Hematopoietic multipotent progenitor cell treated with erythropoietin and hydrocortisone succinate and interleukin-3 and kit ligand, for 4 days (in vitro differentiated cells): ENCODE measurements at regions not wholly inside any gene's neighbourhood (a gene's known extent, or its start where the extent isn't known, plus 50 kb on each side); places are given as distances from the start of the nearest gene placed in this dataset.
A peak's percentile ranks its signal among the peaks of the same experiment; 100 is the strongest.
"Not testable (repeated sequence)": the region's sequence is repeated elsewhere in the genome, so short reads cannot be mapped to it uniquely, and the experiment has no call there.

Experiments
- DNase-seq: peaks from one replicate; pipeline ENCODE4 v3.0.0-alpha.2; 2015

DNA sequence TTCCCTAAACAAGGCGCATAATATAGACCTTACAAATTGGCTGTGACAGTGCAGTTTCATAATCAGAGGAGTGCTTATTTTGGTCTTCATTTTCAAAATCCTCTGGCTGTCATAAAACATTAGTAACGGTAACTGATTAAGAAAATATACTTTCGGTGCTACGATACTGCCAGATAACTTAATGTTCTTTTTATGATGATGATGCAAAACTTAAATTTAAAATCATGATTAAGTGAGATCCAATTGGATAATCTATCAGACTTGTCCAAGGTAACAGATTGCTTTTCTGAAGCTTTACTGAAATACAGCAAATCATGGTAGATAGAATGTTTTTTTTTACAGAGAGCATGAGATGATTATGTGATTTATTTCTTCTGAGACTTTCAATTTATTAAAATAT, 364.2 kb upstream of the CNTN3 start:
- DNase-seq: no peak

DNA sequence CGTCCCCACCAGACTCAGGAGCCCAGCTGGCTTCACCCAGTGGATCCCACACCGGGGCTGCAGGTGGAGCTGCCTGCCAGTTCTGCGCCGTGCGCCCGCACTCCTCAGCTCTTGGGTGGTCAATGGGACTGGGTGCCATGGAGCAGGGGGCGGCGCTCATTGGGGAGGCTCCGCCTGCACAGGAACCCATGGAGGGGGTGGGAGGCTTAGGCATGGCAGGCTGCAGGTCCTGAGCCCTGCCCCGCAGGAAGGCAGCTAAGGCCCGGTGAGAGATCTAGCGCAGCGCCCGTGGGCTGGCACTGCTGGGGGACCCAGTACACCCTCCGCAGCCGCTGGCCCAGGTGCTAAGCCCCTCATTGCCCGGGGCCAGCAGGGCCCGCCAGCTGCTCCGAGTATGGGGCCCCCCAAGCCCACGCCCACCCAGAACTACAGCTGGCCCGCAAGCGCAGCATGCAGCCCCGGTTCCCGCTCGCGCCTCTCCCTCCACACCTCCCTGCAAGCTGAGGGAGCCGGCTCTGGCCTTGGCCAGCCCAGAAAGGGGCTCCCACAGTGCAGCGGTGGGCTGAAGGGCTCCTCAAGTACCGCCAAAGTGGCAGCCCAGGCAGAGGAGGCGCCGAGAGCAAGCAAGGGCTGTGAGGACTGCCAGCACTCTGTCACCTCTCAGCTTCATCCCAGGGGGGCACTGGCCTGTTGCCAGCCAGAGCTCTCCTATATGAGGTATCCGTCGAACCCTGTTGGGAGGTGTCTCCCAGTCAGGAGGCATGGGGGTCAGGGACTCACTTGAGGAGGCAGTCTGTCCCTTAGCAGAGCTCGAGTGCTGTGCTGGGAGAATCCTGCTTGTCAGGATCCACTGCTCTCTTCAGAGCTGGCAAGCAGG, 370.8 kb upstream of the CNTN3 start:
- not testable (repeated sequence) for DNase-seq

DNA sequence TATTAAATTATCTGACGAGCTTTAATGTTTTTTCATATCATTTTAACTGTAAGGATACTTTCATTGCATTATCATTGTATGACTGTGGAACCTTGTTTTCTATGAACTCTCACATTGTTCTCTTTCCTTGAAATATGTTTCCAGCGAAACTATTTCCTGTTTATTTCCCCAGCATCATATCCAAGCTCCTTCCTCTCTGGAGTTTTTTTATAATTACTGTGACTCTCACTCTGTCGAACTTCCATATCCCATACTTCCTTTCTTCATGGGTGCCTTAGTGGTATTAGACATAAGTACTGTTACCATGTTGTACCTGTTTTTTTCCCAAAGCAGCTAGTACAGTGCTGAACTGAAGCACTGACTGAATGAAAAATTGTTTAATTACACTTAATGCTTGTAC, 373.6 kb upstream of the CNTN3 start:
- DNase-seq: no peak

- DNase-seq: no peak
Measured at GRCh38 chr3:74992898-74993297, 378.4 kb upstream of the CNTN3 start.

DNA sequence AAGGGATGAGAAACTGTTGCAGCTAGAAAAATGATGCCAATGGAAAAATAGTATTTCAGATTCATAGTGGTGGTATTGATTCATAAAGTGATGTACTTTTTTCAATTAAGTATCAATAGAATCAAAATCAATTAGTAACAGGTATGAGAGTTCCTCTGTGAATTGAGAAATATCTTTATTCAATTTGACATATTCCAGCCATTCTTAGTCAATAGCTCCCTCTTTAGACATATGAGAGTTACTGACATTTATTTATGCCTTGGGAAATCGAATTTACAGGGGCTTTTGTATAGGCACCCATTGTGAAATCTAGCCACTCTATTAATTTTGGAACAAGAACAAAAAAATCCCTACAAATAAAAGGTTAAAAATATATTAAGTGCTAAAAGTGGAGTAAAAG, 386.9 kb upstream of the CNTN3 start:
- peak; percentile 20 for DNase-seq

DNA sequence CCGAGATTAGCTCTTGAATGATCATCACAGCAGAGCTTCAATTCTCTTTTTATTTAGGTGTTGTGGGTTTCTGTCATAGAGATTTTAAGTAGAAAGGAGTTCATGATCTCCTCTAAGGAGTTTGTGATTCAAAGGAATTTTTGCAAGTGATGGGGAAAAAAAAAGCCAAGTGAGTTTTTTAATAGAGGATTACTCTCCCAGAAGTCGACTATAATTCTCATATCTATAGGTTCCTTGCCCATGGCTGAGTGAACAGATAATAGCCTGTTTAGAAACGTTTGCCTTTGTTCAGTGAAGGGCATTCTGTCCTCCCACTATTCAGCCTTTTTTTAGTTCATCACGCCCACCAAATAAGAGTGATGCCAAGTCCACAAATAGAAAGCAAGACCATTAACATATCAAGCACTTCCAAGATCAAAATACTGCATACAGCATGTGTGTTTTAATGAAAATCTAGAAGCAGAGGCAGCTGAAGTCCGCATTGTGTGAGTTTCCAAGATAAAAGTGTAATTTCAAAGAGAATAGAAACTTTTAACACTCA, 398.4 kb upstream of the CNTN3 start:
- no peak for DNase-seq

DNA sequence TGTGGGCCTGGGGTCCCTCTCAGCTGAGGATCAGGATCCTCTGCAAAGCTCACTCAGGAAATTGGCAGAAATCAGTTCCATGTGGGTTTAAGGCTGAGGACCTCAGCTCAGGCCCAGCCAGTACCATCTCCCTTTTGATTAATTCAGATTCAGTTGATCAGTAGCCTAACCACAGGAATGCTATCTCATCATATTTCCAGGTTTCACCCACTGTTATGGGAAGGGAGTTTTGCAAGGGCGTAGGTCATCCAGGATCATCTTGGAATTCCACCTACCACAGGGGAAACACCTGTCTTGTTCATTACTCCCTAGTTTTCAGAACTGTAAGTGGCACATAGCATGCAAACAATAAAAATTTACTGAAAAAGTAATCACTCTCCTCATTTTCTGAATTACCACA, 399.5 kb upstream of the CNTN3 start:
- DNase-seq: no peak

GRCh38 chr3:75015280-75015679, 400.8 kb upstream of the CNTN3 start:
- no peak for DNase-seq

DNA sequence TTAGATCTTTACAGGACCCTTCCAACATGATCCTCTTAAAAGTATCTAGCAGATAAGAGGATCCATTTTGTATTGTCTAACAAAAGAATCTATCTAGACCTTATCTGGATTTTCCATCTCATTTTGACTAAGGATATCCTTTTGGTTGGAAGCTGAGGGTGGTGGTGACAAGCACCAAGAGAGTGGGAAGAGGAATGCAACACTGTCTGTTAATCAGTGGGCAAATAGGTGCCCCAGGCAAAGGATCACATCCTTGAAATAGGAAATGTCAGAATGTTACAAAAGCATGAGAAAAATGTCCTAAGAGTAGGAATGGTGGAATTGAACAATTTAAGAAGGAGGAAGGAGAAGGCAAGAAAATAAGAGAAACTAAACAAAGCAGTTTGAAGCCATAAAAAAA, 420.7 kb upstream of the CNTN3 start:
- no peak for DNase-seq

DNA sequence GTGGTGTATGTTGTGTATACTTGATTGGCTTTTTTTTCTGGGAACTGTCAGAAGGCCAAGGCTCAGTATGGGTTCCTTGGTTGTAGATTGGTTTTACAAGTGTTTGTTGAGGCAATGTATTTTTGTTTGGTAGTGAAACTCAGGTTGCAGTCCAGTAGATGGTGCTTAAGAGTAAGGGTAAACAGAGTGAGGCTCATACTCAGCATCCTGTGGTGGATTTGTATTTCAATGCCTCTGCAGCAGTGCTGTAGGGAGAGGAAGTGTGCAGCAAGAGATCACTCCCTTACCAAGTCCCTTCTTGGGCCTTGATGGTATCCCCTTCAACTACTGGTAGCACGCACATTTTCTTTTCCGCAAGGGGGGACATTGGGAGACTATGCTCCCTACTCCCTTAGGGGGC, 428.5 kb upstream of the CNTN3 start:
- DNase-seq: no peak

- peak; percentile 8 for DNase-seq
Measured at GRCh38 chr3:75048650-75049049, 434.2 kb upstream of the CNTN3 start.

GRCh38 chr3:75049533-75049932, 435.1 kb upstream of the CNTN3 start:
- DNase-seq: no peak

- no peak for DNase-seq
Measured at GRCh38 chr3:75059120-75059519, 444.7 kb upstream of the CNTN3 start.

DNA sequence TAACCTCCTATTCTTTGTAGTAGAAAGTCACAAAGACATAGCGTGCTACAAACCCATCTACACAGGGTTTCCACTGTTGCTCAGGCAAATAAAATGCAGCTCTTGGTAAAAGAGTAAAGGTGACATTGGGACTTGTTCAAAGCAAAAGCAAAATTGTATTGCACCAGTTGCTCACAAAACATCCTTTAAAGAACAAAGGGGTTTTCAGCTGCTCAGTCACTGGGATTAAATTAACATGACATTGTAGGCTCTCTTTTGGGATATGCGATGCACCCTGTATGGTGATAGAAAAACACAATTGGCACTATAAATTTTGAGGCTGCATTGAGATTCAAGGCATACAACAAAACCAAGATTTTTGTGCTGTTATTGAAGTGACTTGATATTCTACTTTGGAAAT, 447.3 kb upstream of the CNTN3 start:
- no peak for DNase-seq

- DNase-seq: no peak
Measured at GRCh38 chr3:75075158-75075557, 460.7 kb upstream of the CNTN3 start.

GRCh38 chr3:75076481-75076880, 462.0 kb upstream of the CNTN3 start:
- DNase-seq: no peak

DNA sequence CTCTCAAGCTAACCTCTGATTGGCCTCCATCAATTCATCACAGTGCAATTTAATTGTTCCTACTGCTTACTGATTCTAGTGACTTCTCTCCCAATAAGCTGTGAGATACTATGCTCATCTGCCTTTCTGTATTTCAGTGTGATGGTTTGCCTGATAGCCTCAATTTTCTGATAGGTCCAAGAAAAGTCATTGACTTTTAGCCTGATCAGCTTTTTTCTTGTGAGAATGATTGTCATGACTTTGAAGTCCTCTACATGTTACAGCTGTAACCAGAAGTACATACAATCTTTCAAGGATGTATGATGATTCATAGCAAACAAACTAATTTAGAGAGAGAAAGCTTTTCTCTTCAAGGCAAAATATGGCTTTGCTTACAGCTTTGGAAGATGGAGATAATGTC, 463.8 kb upstream of the CNTN3 start:
- DNase-seq: no peak

DNA sequence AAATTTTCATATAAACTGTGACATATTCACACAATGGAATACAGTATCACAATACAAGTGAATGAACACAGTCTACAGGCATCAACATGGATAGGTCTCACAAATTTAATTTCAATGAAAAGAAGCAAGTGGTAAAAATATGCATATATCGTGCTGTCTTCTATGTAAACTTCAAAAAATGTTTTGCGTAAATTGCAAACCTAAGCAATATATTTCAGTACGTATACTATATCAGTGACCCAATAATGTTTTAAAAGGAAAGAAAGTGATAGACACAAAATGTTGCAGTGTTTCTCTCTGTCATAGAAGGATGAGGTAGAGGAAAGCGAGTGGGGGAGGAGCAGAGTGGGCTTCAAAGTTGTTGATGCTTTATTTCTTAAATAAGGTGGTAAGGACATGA, 468.4 kb upstream of the CNTN3 start:
- no peak for DNase-seq

GRCh38 chr3:75089841-75090240, 475.4 kb upstream of the CNTN3 start:
- no peak for DNase-seq

DNA sequence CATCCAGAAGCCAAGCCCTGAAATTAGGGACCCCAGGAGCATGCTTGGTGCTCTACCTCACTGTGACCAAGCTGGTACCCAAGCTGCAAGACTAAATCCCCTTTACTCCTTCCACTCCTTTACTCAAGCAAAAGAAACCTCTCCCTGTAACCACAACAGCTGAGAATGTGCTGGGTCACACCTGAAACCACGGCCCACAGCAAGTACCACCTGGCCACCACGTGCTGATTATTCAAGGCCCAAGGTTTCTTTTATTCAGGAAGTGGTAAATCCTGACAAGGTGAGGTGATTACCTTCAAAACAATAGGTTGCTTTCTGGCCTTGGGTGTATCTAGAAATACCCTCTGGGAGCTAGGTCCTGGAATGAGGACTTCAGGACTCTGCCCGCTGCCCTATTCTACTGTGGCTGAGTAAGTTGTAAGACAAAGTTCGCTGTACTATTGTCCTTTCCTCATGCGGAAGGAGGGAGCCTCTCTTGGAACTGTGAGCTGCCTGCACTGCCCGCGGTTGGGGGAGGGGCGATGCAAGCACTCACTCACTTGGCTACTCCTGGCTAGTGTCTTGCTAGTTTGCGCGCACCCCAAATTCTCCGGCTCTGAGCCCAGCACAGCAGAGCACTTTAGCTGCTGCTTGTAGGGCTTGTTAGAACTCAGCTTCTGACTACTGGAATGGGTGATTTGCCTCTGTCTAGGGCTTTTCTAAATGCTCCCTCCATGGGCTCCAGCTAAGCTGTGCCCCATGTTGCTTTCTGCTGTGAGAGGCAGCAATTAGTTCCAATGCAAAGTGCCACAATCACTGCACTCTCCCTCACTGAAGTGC, 487.1 kb upstream of the CNTN3 start:
- DNase-seq: no peak

DNA sequence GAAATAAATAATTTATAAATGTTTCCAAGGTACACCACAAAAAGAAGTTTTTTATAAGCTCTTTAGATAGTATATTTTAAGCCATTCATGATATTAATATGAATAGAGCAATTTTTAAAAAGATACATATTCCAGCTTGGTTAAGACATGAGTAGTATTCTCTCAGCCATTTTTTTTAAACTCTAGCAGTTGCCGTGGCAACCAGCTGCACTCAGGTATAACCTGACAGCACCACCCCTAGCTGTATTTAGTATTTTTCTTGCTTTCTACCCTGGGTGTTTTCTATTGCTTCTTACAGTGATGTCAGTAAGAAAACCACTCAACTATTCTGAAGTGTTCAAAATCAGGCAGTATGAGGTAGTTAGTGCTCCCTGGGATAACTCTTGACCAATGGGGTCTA, 496.3 kb upstream of the CNTN3 start:
- no peak for DNase-seq

- DNase-seq: no peak
Measured at GRCh38 chr3:75115695-75116094, 501.2 kb upstream of the CNTN3 start.

GRCh38 chr3:75118779-75119178, 504.3 kb upstream of the CNTN3 start:
- no peak for DNase-seq

DNA sequence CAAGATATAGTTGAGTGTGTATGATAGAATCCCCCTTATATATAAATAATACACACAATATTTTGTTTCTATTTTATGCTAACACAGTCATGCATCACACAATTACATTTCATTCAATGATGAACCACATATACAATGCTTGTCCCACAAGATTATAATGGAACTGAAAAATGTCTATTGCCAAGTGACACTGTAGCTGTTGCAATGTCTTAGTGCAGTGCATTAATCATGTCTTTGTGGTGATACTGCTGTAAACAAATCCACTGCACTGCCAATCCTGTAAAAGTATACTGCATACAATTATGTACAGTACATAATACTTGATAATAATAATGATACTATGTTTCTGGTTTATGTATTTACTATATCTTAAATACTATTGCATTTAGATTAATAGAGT, 512.1 kb upstream of the CNTN3 start:
- DNase-seq: no peak
